CD4-positive, alpha-beta T cell (primary cell): ENCODE measurements at regions not wholly inside any gene's neighbourhood (a gene's known extent, or its start where the extent isn't known, plus 50 kb on each side); places are given as distances from the start of the nearest gene placed in this dataset.

Source experiments
- ATAC-seq: fragments of 200-7000 bp; cut with Tn5 transposase; one replicate; pipeline ENCODE4 v1.10.0; 2022; ENCODE audit warnings: mild to moderate bottlenecking; ENCODE audit not compliant: poor library complexity
- CTCF ChIA-PET: fragments of 350-600 bp; sonication (Branson Sonifier 250); formaldehyde crosslinking; loops from one replicate; lab custom pipeline; 2021; ENCODE audit warnings: antibody characterized with exemption, inconsistent platforms; lab: Charles Lee
- POLR2A ChIA-PET: fragments of 350-600 bp; sonication (Branson Sonifier 250); formaldehyde crosslinking; loops from one replicate; lab custom pipeline; 2021; ENCODE audit warnings: antibody characterized with exemption, inconsistent platforms; lab: Charles Lee
- DNase-seq, 14 experiments: peaks; one replicate each; pipeline ENCODE4 v3.0.0-alpha.2; 2013 to 2020; ENCODE audit warnings: mixed read lengths in 2 of 14
- H3K27ac ChIP-seq, 2 donors: one replicate each; pipeline versions ENCODE4 v1.5.1 to v1.7.0; 2013; ENCODE audit warnings: low read length in 2 of 2, low read depth in 1 of 2, mild to moderate bottlenecking in 1 of 2
- H3K27me3 ChIP-seq, 2 experiments: 1 replicate in 1 of 2; 2 replicates in 1 of 2; pipeline versions ENCODE4 v1.6.1 to v1.7.0; 2013; ENCODE audit warnings: low read length in 2 of 2, control low read depth in 1 of 2, mild to moderate bottlenecking in 1 of 2, moderate library complexity in 1 of 2; ENCODE audit not compliant: insufficient read depth in 2 of 2, control insufficient read depth in 1 of 2
- H3K36me3 ChIP-seq: one replicate; pipeline ENCODE4 v1.6.1; 2013; ENCODE audit warnings: low read length, control low read depth; ENCODE audit not compliant: insufficient read depth
- H3K4me1 ChIP-seq: one replicate; pipeline ENCODE4 v1.6.1; 2013; ENCODE audit warnings: low read length, control low read depth; ENCODE audit not compliant: insufficient read depth
- H3K4me3 ChIP-seq: one replicate; pipeline ENCODE4 v1.5.1; 2013; ENCODE audit warnings: mild to moderate bottlenecking, low read length, moderate library complexity
- H3K9me3 ChIP-seq, 2 experiments: 1 replicate in 1 of 2; 2 replicates in 1 of 2; pipeline versions ENCODE4 v1.6.1 to v1.7.0; 2013; ENCODE audit warnings: low read length in 2 of 2, mild to moderate bottlenecking in 2 of 2, control low read depth in 1 of 2, moderate library complexity in 1 of 2; ENCODE audit not compliant: control insufficient read depth in 1 of 2, insufficient read depth in 1 of 2
- H3K27ac Mint-ChIP-seq: one replicate; pipeline ENCODE4 v1.8.0; 2020; ENCODE audit warnings: mixed read lengths
- H3K27me3 Mint-ChIP-seq: one replicate; pipeline ENCODE4 v1.8.0; 2021; ENCODE audit warnings: mixed read lengths
- H3K36me3 Mint-ChIP-seq: one replicate; pipeline ENCODE4 v1.8.0; 2021; ENCODE audit warnings: low read depth, mixed read lengths
- H3K4me1 Mint-ChIP-seq: one replicate; pipeline ENCODE4 v1.8.0; 2021; ENCODE audit warnings: low read depth, mixed read lengths
- H3K4me3 Mint-ChIP-seq: one replicate; pipeline ENCODE4 v1.8.0; 2020; ENCODE audit warnings: mild to moderate bottlenecking, mixed read lengths
- H3K9me3 Mint-ChIP-seq: one replicate; pipeline ENCODE4 v1.8.0; 2020; ENCODE audit warnings: mixed read lengths
- intact Hi-C, 2 experiments: fragments of 100-400 bp; cut with DNase I in 1 of 2; cut with micrococcal nuclease in 1 of 2; formaldehyde crosslinking; loops; one replicate each; pipeline versions ENCODE4 v1.15.1 to v1.9.0; 2023 to 2025; cut with DNase I, micrococcal nuclease
- TF ChIP-seq, protein P1 (sequence below): fragments of 200-600 bp; IDR thresholded peaks from one replicate; pipeline ENCODE4 v1.8.0; 2022; ENCODE audit warnings: antibody characterized with exemption, mild to moderate bottlenecking

DNA sequence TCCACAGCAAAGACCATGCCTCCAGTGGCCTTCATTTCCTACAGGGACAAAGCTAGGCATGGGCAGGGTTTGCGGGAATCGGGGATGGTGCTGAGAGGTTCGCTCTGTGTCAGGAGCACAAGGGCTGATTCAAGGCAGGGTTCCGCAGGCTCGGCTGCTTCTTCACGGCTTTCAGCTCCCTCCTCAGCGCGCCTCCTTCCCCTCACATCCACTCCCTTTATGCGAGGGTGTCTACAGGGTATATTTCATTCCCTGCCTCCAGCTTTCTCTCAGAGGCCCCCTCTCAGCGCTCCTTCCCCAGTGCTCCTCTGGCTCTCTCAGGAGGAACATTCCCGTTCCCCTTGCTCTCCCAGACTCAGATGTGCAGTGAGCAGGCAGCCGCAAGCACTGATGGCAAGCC is 78.7 kb upstream of the ASB18 start:
- intact Hi-C loops, result loop anchor here (1.0 to 10.0 kb wide), 4 partner anchors 226 to 1232 kb away; partner anchors contain the start of gene ACKR3 (in 1 of the 2)
- H3K4me1 ChIP-seq, result no peaks in the 10 kb centered on the region
- H3K27me3 ChIP-seq, result no peaks in the 10 kb centered on the region
- TF ChIP-seq, protein P1, sequence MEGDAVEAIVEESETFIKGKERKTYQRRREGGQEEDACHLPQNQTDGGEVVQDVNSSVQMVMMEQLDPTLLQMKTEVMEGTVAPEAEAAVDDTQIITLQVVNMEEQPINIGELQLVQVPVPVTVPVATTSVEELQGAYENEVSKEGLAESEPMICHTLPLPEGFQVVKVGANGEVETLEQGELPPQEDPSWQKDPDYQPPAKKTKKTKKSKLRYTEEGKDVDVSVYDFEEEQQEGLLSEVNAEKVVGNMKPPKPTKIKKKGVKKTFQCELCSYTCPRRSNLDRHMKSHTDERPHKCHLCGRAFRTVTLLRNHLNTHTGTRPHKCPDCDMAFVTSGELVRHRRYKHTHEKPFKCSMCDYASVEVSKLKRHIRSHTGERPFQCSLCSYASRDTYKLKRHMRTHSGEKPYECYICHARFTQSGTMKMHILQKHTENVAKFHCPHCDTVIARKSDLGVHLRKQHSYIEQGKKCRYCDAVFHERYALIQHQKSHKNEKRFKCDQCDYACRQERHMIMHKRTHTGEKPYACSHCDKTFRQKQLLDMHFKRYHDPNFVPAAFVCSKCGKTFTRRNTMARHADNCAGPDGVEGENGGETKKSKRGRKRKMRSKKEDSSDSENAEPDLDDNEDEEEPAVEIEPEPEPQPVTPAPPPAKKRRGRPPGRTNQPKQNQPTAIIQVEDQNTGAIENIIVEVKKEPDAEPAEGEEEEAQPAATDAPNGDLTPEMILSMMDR, result no peak
- H3K27me3 Mint-ChIP-seq, result peaks cover 3% of the 10 kb centered on the region
- DNase-seq (no peak), ATAC-seq (no peak)
- H3K4me3 Mint-ChIP-seq, result no peak overlapping the region
- H3K27ac ChIP-seq, result no peak overlapping the region
- H3K27ac Mint-ChIP-seq, result no peak overlapping the region
- H3K4me3 ChIP-seq, result no peak overlapping the region
- H3K4me1 Mint-ChIP-seq, result no peaks in the 10 kb centered on the region
- H3K9me3 Mint-ChIP-seq, result no peaks in the 10 kb centered on the region
- H3K36me3 Mint-ChIP-seq, result no peaks in the 10 kb centered on the region
- H3K9me3 ChIP-seq, result no peaks in the 10 kb centered on the region
- ChIA-PET CTCF (no interaction called here), POLR2A (no interaction called here)
- H3K36me3 ChIP-seq, result no peaks in the 10 kb centered on the region

DNA sequence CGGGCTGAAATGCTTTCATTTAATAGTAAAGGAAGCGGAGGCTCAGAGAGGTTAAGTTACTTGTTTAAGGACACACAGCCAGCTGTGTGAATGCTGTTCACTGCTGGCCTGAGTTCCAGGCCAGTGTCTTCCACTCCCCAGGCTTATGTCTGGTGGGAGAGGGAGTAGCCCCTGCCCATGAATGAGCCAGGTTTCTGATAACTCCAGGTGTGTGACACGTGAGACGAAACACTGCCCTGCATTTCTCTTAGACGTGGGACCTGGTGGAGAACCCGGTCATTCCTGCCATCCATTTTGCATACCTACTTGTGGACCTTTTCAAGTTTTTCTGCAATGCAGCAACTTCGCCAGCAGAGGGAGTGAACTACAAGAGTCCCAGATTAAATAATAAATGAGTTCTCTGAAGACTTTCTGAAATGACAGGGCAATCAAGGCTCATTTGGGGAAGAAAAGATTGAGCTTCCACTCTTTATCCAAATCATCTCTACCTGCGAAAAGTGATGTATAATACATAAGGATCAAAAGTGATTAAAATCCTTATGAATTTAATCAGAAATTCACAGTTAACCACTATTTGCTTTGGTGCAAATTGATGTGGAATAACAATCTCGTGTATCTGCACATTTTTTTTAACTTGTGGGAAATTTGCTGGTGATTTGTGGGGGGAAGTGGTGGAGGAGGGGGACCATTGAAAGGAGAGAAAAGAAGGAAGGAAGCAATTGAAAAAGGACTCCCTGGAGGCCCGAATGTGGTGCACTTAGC is 79.4 kb upstream of the ASB18 start:
- Mint-ChIP-seq H3K4me1 (no peaks in the 10 kb centered on the region), H3K9me3 (no peaks in the 10 kb centered on the region), H3K36me3 (no peaks in the 10 kb centered on the region), H3K27ac (no peak overlapping the region), H3K27me3 (peaks cover 3% of the 10 kb centered on the region), H3K4me3 (no peak overlapping the region)
- ATAC-seq (peak; percentile 51), DNase-seq (peak in 13 of 14 experiments; percentile 15 to 73 (median 37))
- ChIA-PET POLR2A (no interaction called here), CTCF (interaction anchor here (0.7 kb wide), 1 partner anchor 225 kb away, joined by 5 read pairs; the partner anchor contains the start of gene ACKR3)
- intact Hi-C loops, result loop anchor here (1.0 to 10.0 kb wide), 4 partner anchors 225 to 1231 kb away; partner anchors contain the start of gene ACKR3 (in 1 of the 2)
- TF ChIP-seq, protein P1, result peak; percentile 91
- Histone ChIP-seq H3K27ac (no peak overlapping the region), H3K4me3 (no peak overlapping the region), H3K36me3 (no peaks in the 10 kb centered on the region), H3K9me3 (no peaks in the 10 kb centered on the region), H3K4me1 (no peaks in the 10 kb centered on the region), H3K27me3 (no peaks in the 10 kb centered on the region)

DNA sequence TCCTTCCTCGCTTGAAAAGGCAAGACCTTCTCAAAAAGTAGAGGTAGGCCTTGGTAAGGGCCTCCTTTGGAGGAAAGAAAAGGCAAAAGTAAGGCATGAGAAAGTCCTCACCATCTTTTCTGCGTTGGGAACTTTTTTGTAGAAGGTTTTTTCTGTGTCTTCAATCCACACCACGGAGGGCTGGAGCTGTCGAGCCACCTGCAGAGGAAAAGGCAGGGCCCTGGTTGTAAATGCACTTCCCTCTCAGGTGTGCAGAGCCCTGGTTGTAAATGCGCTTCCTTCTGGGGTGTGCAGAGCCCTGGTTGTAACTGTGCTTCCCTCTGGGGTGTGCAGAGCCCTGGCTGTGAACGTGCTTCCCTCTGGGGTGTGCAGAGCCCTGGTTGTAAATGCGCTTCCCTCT is 80.2 kb upstream of the ASB18 start:
- TF ChIP-seq, protein P1, result no peak
- Histone ChIP-seq H3K36me3 (no peaks in the 10 kb centered on the region), H3K4me3 (no peak overlapping the region), H3K9me3 (no peaks in the 10 kb centered on the region), H3K27ac (no peak overlapping the region), H3K27me3 (no peaks in the 10 kb centered on the region), H3K4me1 (no peaks in the 10 kb centered on the region)
- H3K4me1 Mint-ChIP-seq, result no peaks in the 10 kb centered on the region
- H3K4me3 Mint-ChIP-seq, result no peak overlapping the region
- H3K27me3 Mint-ChIP-seq, result peaks cover 3% of the 10 kb centered on the region
- no peak for DNase-seq
- H3K27ac Mint-ChIP-seq, result no peak overlapping the region
- no peaks in the 10 kb centered on the region for H3K9me3 Mint-ChIP-seq
- ChIA-PET CTCF (no interaction called here), POLR2A (no interaction called here)
- intact Hi-C loops, result loop anchor here in 1 of 2 experiments (10.0 kb wide), 1 partner anchor 1230 kb away; no protein-coding TSS in a partner anchor
- H3K36me3 Mint-ChIP-seq, result no peaks in the 10 kb centered on the region
- no peak for ATAC-seq
